ENCODE measurements at regions not wholly inside any gene's neighbourhood (a gene's known extent, or its start where the extent isn't known, plus 50 kb on each side); places are given as distances from the start of the nearest gene placed in this dataset.

- TF ChIP-seq CTCF (IDR thresholded peaks at IDR 0.05; ENCODE audit: borderline replicate concordance, extremely low read depth, low read length, poor library complexity, severe bottlenecking) (no peak), EZH2 (IDR thresholded peaks at IDR 0.05; ENCODE audit: borderline replicate concordance, low read depth, low read length, severe bottlenecking) (no peak)
Measured at GRCh38 chr12:25034676-25035075, 85.8 kb upstream of the BCAT1 start.
